AG04449 (cell line): ENCODE measurements at regions not wholly inside any gene's neighbourhood (a gene's known extent, or its start where the extent isn't known, plus 50 kb on each side); places are given as distances from the start of the nearest gene placed in this dataset.
A peak's percentile ranks its signal among the peaks of the same experiment; 100 is the strongest.

Experiments
- CTCF ChIA-PET: fragments of 350-600 bp; formaldehyde crosslinking; extraction: SDS; loops from one replicate; lab custom pipeline; 2021; ENCODE audit warnings: antibody characterized with exemption; lab: Yijun Ruan, JAX
- POLR2A ChIA-PET: fragments of 400-600, 350-600 bp; formaldehyde crosslinking; extraction: SDS; loops from one replicate; lab custom pipeline; 2020; ENCODE audit warnings: antibody characterized with exemption, inconsistent platforms; lab: Yijun Ruan, JAX
- DNase-seq: peaks from one replicate; pipeline ENCODE4 v3.0.0-alpha.2; 2010; ENCODE audit warnings: low read depth, low spot score
- H3K4me3 ChIP-seq: 2 replicates; pipeline ENCODE4 v1.5.1; 2011; ENCODE audit warnings: low read depth, mild to moderate bottlenecking, control low read depth, low read length
- TF ChIP-seq, protein P1 (sequence below): IDR thresholded peaks from one replicate; pipeline ENCODE4 v1.5.1; 2011; ENCODE audit warnings: mild to moderate bottlenecking, moderate library complexity, low read length, control low read depth, inconsistent platforms; ENCODE audit not compliant: insufficient read depth; ENCODE audit errors: missing control alignments

DNA sequence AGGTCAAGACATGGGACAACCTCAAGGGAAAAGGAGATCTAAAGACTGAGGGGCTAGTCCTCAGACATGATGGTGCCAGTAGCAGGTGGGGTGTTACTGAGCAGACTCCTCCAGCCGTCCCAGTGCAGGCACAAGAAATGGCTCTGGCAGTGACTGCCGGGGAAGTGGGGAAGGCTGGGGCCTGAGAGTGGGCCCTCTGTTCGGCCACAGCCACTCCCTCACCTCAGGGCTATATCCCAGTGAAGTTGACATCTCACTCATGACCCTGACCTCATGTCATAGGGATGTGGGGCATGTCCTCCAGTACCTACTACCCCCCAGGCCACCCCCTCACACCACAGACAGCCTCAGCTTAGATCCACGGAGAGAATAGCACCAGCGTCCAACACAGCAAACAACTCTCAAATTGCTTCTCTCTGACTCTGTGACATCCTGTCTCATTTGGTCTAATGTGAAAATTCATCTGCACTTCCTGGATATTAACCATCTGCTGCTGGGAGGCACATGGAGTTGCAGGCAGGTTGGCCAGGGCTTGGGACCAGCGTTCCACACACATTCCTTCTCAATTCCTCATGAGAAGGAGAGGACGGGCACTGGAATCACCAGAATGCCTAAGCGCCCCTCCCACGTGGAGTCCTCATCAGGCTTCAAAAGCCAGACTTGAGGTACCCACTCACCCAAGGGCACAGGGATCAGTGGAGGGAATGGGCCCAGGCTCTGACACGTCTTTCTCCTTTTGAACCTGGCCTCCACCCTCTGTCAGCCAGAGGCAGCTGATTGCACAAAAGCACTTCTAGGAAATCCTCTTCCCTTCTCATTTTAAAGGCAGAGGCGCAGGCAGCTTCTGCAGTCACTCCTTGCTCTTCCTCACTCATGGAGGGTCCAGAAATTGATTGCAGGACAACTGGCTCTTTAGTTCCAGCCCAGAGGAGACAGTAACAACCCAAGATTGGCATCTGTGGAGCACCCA, 163.6 kb upstream of the CST7 start:
- POLR2A ChIA-PET = no interaction called here
- peak; percentile 54 for DNase-seq
- no peak overlapping the region for H3K4me3 ChIP-seq
- TF ChIP-seq, protein P1, sequence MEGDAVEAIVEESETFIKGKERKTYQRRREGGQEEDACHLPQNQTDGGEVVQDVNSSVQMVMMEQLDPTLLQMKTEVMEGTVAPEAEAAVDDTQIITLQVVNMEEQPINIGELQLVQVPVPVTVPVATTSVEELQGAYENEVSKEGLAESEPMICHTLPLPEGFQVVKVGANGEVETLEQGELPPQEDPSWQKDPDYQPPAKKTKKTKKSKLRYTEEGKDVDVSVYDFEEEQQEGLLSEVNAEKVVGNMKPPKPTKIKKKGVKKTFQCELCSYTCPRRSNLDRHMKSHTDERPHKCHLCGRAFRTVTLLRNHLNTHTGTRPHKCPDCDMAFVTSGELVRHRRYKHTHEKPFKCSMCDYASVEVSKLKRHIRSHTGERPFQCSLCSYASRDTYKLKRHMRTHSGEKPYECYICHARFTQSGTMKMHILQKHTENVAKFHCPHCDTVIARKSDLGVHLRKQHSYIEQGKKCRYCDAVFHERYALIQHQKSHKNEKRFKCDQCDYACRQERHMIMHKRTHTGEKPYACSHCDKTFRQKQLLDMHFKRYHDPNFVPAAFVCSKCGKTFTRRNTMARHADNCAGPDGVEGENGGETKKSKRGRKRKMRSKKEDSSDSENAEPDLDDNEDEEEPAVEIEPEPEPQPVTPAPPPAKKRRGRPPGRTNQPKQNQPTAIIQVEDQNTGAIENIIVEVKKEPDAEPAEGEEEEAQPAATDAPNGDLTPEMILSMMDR = no peak
- CTCF ChIA-PET = interaction anchor here (1.2 to 2.0 kb wide), 3 partner anchors 12 to 625 kb away, joined by 3 to 8 read pairs (median 7); no protein-coding TSS in a partner anchor

DNA sequence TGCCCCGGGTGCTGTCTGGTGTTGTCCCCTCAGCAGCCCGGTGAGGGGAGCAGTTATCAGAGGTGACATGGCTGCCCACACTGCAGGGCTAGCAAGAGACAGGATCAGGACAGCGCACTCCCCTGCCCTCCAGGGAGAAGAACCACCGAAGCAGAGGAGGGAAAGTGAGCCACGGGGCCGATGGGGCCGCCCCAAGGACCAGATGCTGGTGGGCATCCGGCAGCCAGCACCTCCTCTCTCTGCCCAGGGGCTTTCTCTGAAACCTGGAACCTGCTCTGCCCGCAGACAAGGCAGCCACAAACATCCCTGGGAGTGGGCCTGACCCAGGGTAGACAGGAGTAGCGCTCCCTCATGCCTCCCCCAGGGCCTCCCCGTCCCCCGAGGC, 163.0 kb upstream of the CST7 start:
- DNase-seq = no peak
- TF ChIP-seq, protein P1 = no peak
- ChIA-PET POLR2A (no interaction called here), CTCF (interaction anchor here (1.2 kb wide), 1 partner anchor 12 kb away, joined by 3 read pairs; no protein-coding TSS in a partner anchor)
- H3K4me3 ChIP-seq = no peak overlapping the region

DNA sequence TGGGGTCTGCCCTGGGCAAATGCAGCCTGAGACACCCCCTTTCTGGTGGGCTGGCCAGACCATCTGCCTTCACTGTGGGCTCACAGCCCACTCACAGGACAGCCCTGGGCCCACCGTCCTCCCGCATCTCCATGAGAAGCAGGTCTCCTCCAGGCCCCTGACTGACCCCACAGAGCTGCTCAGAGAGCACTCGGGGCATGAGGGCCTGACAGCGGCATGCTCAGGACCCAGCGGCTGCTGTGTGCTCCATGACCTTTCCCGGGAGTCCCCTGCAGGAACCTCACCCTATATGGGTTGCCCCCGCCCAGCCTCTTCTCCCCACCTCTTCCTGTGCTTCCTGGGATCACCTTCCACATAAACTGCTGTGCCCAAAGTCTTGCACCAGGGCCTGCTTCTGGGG, 162.4 kb upstream of the CST7 start:
- H3K4me3 ChIP-seq = no peak overlapping the region
- ChIA-PET POLR2A (no interaction called here), CTCF (interaction anchor here (1.2 kb wide), 1 partner anchor 13 kb away, joined by 3 read pairs; no protein-coding TSS in a partner anchor)
- TF ChIP-seq, protein P1 = no peak
- no peak for DNase-seq

DNA sequence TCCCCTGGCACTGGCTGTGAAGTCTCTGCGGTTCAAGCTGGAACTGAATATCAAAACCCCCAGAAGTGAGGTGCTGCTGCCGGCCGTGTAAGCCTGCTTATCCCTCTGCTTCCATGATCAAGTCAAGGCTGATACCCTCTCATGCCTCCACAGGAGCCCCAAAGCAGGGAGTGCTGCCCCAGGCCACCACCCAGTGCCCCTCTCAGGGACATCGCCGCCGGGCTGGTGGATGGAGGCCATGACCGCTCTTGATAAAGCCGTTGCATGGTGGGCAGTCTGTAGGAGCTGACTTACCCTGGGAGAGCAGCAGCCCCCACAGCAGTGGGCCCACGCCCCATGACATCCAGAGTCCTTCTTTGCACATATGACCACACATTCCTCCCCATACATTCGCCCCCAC, 162.0 kb upstream of the CST7 start:
- ChIA-PET POLR2A (no interaction called here), CTCF (interaction anchor here (1.2 kb wide), 1 partner anchor 13 kb away, joined by 3 read pairs; no protein-coding TSS in a partner anchor)
- TF ChIP-seq, protein P1 = no peak
- no peak overlapping the region for H3K4me3 ChIP-seq
- no peak for DNase-seq

DNA sequence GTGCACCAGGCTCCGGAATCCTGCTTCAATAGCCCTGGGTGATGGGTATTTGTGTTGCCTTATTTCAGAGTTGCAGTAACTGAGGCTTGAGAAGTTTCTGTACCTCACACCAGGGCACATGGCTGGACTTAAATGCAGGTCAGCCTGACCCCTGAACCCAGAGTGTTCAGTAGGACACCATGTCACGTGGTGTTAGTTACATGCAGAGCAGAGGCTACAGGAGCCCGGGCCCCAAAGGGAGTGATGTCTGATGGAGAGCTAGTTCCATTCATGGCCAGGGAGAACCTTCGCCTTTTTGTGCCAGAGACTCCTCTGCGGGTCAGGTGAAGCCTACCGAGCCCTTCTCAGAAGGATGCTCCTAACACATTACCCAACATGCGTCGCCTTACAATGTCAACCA, 161.4 kb upstream of the CST7 start:
- TF ChIP-seq, protein P1 = no peak
- DNase-seq = no peak
- H3K4me3 ChIP-seq = no peak overlapping the region
- ChIA-PET CTCF (interaction anchor here (0.8 kb wide), 1 partner anchor 130 kb away, joined by 3 read pairs; no protein-coding TSS in a partner anchor), POLR2A (interaction anchor here (1.0 kb wide), 1 partner anchor 14 kb away, joined by 3 read pairs; no protein-coding TSS in a partner anchor)

DNA sequence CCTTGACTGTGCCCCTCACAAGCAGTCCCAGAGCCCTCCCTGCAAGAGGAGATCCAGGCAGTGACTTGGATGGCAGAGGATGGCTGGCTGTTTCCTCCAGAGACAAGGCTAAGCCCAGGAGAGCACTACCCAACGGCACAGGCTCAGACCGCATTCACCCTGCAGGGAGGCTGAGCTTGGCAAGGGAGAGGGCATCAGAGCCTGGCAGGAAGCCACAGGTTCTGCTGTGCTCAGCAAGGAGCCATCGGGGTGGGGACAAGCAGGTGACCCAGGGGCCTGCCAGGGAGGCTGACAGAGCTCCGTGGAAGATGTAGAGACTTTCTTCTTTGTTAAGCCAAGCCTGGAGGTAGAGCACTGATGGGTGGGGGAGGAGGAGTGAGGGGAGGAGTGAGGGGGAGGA, 159.2 kb upstream of the CST7 start:
- ChIA-PET POLR2A (no interaction called here), CTCF (interaction anchor here (3.0 kb wide), 1 partner anchor 9 kb away, joined by 8 read pairs; no protein-coding TSS in a partner anchor)
- no peak for DNase-seq
- no peak overlapping the region for H3K4me3 ChIP-seq
- TF ChIP-seq, protein P1 = no peak
